Ishikawa (cell line): ENCODE measurements at regions not wholly inside any gene's neighbourhood (a gene's known extent, or its start where the extent isn't known, plus 50 kb on each side); places are given as distances from the start of the nearest gene placed in this dataset.

ENCODE experiments used
- CREB1 ChIP-seq: IDR thresholded peaks from 2 replicates; pipeline ENCODE4 v1.6.1; 2012; ENCODE audit warnings: low read depth
- EGR1 ChIP-seq: IDR thresholded peaks from 2 replicates; pipeline ENCODE4 v1.6.1; 2012
- EP300 ChIP-seq: IDR thresholded peaks from 2 replicates; pipeline ENCODE4 v1.6.1; 2012; ENCODE audit warnings: borderline replicate concordance
- MAX ChIP-seq: IDR thresholded peaks from 2 replicates; pipeline ENCODE4 v1.6.1; 2012
- NFIC ChIP-seq: IDR thresholded peaks from 2 replicates; pipeline ENCODE4 v1.6.1; 2012
- RAD21 ChIP-seq: IDR thresholded peaks from 2 replicates; pipeline ENCODE4 v1.6.1; 2012; ENCODE audit warnings: low read depth
- REST ChIP-seq: IDR thresholded peaks from 2 replicates; pipeline ENCODE4 v1.6.1; 2012; ENCODE audit warnings: low read depth, mild to moderate bottlenecking
- TAF1 ChIP-seq: IDR thresholded peaks from 2 replicates; pipeline ENCODE4 v1.6.1; 2012; ENCODE audit warnings: low read depth, mild to moderate bottlenecking
- TEAD4 ChIP-seq: IDR thresholded peaks from 2 replicates; pipeline ENCODE4 v1.6.1; 2012
- YY1 ChIP-seq: IDR thresholded peaks from 2 replicates; pipeline ENCODE4 v1.6.1; 2012; ENCODE audit warnings: low read depth
- ZBTB7A ChIP-seq: IDR thresholded peaks from 2 replicates; pipeline ENCODE4 v1.6.1; 2012; ENCODE audit warnings: low read depth

GRCh38 chr7:47047384-47047783 lies 534.5 kb downstream of the TNS3 start:
- no peak for TF ChIP-seq REST
- TF ChIP-seq TAF1: no peak
- no peak for TF ChIP-seq CREB1
- TF ChIP-seq MAX: no peak
- no peak for TF ChIP-seq EP300
- no peak for TF ChIP-seq RAD21
- TF ChIP-seq EGR1: no peak
- no peak for TF ChIP-seq NFIC
- TF ChIP-seq YY1: no peak
- TF ChIP-seq ZBTB7A: no peak
- TF ChIP-seq TEAD4: no peak
